HepG2 (cell line): ENCODE measurements at regions not wholly inside any gene's neighbourhood (a gene's known extent, or its start where the extent isn't known, plus 50 kb on each side); places are given as distances from the start of the nearest gene placed in this dataset.

Experiments
- KDM6A ChIP-seq: IDR thresholded peaks from 2 replicates; pipeline ENCODE4 v1.6.1; 2016; ENCODE audit warnings: low read depth
- MTA3 ChIP-seq: sonication (generic); formaldehyde crosslinking; IDR thresholded peaks from 2 replicates; pipeline ENCODE4 v1.4.0; 2020; ENCODE audit warnings: missing genetic modification reagents
- SRY ChIP-seq: sonication (generic); formaldehyde crosslinking; IDR thresholded peaks from 2 replicates; pipeline ENCODE4 v1.8.0; 2022; ENCODE audit warnings: mild to moderate bottlenecking, missing genetic modification reagents
- ZBTB8A ChIP-seq: sonication (generic); formaldehyde crosslinking; IDR thresholded peaks from 2 replicates; pipeline ENCODE4 v1.4.0; 2020; ENCODE audit warnings: mild to moderate bottlenecking, low read depth, missing genetic modification reagents, borderline replicate concordance
- TF ChIP-seq, protein P1 (sequence below): sonication (generic); formaldehyde crosslinking; IDR thresholded peaks from 2 replicates; pipeline ENCODE4 v1.4.0; 2020; ENCODE audit warnings: missing genetic modification reagents, borderline replicate concordance
- TF ChIP-seq, protein P2 (sequence below): IDR thresholded peaks from 2 replicates; pipeline ENCODE4 v1.6.1; 2016; ENCODE audit warnings: low read depth
- TF ChIP-seq, protein P3 (sequence below): sonication (generic); formaldehyde crosslinking; IDR thresholded peaks from 2 replicates; pipeline ENCODE4 v1.4.0; 2020; ENCODE audit warnings: mild to moderate bottlenecking, missing genetic modification reagents, borderline replicate concordance
- TF ChIP-seq, protein P4 (sequence below): sonication (generic); formaldehyde crosslinking; IDR thresholded peaks from 2 replicates; pipeline ENCODE4 v1.8.1; 2023; ENCODE audit warnings: mild to moderate bottlenecking, inconsistent platforms, moderate library complexity, missing genetic modification reagents, borderline replicate concordance
- TF ChIP-seq, protein P5 (sequence below): sonication (generic); formaldehyde crosslinking; IDR thresholded peaks from 2 replicates; pipeline ENCODE4 v1.4.0; 2020; ENCODE audit warnings: mild to moderate bottlenecking, missing genetic modification reagents

DNA sequence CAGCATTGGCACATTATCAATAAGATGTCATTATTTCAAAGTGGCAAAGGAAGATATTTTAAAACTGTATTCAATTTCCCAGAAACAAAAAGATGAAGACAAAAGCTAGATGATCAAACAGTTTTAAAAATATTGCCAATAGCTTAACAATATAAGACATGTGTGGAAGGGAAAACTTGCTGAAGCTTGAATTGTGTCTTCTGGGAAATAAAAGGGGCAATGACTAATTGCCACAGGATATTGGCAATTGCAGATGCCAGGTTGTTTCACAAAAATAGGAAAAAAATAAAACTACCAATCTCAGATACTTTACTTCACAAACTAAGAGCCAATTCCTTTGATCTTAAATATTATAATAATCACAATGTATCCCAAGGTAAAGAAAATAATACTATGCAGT, 679.8 kb upstream of the ADAMTS5 start (continued):
- TF ChIP-seq, protein P1, sequence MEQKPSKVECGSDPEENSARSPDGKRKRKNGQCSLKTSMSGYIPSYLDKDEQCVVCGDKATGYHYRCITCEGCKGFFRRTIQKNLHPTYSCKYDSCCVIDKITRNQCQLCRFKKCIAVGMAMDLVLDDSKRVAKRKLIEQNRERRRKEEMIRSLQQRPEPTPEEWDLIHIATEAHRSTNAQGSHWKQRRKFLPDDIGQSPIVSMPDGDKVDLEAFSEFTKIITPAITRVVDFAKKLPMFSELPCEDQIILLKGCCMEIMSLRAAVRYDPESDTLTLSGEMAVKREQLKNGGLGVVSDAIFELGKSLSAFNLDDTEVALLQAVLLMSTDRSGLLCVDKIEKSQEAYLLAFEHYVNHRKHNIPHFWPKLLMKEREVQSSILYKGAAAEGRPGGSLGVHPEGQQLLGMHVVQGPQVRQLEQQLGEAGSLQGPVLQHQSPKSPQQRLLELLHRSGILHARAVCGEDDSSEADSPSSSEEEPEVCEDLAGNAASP (CRISPR knock-in tag) = no peak
- TF ChIP-seq, protein P2, sequence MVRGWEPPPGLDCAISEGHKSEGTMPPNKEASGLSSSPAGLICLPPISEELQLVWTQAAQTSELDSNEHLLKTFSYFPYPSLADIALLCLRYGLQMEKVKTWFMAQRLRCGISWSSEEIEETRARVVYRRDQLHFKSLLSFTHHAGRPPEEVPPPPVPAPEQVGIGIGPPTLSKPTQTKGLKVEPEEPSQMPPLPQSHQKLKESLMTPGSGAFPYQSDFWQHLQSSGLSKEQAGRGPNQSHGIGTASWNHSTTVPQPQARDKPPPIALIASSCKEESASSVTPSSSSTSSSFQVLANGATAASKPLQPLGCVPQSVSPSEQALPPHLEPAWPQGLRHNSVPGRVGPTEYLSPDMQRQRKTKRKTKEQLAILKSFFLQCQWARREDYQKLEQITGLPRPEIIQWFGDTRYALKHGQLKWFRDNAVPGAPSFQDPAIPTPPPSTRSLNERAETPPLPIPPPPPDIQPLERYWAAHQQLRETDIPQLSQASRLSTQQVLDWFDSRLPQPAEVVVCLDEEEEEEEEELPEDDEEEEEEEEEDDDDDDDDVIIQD (CRISPR knock-in tag) = no peak
- TF ChIP-seq, protein P3, sequence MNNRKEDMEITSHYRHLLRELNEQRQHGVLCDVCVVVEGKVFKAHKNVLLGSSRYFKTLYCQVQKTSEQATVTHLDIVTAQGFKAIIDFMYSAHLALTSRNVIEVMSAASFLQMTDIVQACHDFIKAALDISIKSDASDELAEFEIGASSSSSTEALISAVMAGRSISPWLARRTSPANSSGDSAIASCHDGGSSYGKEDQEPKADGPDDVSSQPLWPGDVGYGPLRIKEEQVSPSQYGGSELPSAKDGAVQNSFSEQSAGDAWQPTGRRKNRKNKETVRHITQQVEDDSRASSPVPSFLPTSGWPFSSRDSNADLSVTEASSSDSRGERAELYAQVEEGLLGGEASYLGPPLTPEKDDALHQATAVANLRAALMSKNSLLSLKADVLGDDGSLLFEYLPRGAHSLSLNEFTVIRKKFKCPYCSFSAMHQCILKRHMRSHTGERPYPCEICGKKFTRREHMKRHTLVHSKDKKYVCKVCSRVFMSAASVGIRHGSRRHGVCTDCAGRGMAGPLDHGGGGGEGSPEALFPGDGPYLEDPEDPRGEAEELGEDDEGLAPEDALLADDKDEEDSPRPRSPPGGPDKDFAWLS (CRISPR knock-in tag) = no peak
- TF ChIP-seq ZBTB8A (CRISPR knock-in tag) = no peak
- TF ChIP-seq, protein P4, sequence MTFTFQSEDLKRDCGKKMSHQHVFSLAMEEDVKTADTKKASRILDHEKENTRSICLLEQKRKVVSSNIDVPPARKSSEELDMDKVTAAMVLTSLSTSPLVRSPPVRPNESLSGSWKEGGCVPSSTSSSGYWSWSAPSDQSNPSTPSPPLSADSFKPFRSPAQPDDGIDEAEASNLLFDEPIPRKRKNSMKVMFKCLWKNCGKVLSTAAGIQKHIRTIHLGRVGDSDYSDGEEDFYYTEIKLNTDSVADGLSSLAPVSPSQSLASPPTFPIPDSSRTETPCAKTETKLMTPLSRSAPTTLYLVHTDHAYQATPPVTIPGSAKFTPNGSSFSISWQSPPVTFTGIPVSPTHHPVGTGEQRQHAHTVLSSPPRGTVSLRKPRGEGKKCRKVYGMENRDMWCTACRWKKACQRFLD (CRISPR knock-in tag) = no peak
- TF ChIP-seq KDM6A = no peak
- TF ChIP-seq, protein P5, sequence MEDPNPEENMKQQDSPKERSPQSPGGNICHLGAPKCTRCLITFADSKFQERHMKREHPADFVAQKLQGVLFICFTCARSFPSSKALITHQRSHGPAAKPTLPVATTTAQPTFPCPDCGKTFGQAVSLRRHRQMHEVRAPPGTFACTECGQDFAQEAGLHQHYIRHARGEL (CRISPR knock-in tag) = no peak
- TF ChIP-seq SRY (CRISPR knock-in tag) = no peak
- no peak for TF ChIP-seq MTA3 (CRISPR knock-in tag)
- TF ChIP-seq, all 625 proteins: peak for 0
